ENCODE measurements at regions not wholly inside any gene's neighbourhood (a gene's known extent, or its start where the extent isn't known, plus 50 kb on each side); places are given as distances from the start of the nearest gene placed in this dataset.
"Not testable (repeated sequence)": the region's sequence is repeated elsewhere in the genome, so short reads cannot be mapped to it uniquely, and the experiment has no call there.

GRCh38 chr6:112934433-112935327 lies 587.5 kb downstream of the RFPL4B start:
- no peak for DNase-seq (ENCODE audit: low read depth)

GRCh38 chr6:112935402-112936078 lies 588.4 kb downstream of the RFPL4B start:
- no peak for DNase-seq (ENCODE audit: low read depth)

DNA sequence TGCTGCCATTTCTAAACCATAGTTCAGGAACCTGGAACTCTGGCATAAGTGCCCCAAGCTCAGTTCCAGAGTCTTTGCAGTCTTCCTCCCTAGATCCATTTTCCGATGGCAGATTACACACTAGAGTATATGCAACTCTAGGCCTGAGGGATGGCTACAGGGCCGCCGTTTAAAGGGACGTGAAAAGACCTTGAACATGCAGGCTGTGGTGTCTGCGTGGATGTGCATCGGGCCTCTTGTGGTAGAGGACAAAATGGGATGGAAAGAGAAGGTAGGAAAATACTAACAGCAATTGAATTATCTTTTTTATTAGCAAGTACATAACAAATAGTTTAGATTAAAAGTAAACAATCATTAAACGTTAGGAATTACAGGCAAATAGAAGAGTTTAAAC lies 588.9 kb downstream of the RFPL4B start:
- no peak for DNase-seq (ENCODE audit: low read depth)

GRCh38 chr6:112936504-112936903 lies 589.4 kb downstream of the RFPL4B start:
- DNase-seq (ENCODE audit: low read depth): peak; percentile 51

- not testable (repeated sequence) for DNase-seq (ENCODE audit: low read depth)
Observed at GRCh38 chr6:112937690-112938089, 590.6 kb downstream of the RFPL4B start.

- no peak for DNase-seq (ENCODE audit: low read depth)
Observed at GRCh38 chr6:112938650-112939049, 591.5 kb downstream of the RFPL4B start.

DNA sequence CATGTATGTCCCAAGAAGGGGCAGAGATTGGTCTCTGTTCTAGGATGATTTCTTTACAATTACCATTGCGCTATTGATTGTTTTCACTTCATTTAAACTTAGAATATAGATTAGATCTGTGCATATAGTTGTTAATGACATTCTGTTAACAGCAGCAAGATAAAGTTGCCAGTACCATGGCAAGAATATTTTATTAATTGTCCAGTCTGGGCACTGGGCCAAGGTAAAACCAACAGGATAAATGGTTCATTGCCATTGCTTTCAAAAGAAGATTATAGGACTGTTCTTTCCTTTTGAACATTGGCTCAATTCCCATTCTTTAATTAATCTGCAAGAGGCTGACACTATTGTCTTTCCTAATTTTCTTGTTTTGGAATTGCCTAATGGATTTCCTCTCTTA lies 592.4 kb downstream of the RFPL4B start:
- DNase-seq (ENCODE audit: low read depth): no peak

DNA sequence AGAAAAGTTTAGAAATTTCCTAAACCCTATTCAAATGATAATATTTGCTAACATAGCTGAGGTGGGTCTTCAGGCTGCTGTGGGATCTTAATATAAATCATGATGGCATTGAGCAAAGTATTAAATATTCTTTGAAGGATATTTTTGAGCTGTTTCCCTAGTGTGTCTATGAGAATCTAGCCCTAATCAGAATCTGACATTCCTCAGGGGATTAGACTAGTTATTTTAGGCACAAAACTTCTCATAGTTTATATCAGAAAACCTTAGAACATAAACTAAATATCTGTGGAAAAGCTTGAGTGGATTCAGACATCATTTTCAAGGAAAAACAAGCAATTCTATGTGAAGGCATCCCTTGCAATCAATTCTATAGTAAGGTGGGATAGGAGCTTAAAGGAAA lies 594.5 kb downstream of the RFPL4B start:
- no peak for DNase-seq (ENCODE audit: low read depth)

DNA sequence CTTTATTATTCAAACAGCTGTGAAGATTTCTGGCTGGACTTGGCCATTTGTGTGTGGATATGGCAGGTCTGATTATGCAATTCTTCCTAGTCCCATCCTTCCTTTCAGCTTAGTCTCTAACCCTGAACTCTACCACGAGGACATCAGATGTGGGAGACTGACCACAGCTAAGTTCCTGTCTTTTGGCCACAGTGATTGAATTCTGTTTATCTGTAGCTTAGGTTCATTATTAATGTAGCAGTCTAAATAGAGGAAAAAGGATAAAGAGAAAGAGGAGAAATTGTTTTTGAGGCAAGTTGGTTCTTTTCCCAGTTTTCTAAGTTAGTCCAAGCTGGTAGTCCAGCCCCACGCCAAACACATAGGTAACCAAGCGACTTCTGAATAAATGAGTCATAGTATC lies 598.9 kb downstream of the RFPL4B start:
- DNase-seq (ENCODE audit: low read depth): no peak

DNA sequence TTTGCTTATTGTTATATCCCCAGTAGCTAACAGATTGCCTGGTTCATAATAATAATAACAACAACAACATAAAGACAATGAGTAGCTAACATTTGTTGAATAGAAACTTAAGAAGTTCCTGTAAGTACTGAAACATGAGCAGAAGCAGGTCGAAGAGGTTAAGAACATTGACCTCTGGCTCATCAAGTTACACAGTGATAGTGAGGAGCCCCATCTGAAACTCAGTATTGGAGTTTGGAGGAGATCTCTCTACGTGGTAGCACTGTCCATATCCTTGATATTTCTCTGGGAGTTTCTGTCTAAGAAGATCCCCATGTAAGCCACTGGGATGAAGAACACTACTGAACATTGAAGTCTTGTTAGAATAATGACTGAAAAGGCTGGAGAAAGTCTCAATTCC lies 600.4 kb downstream of the RFPL4B start:
- DNase-seq (ENCODE audit: low read depth): no peak

DNA sequence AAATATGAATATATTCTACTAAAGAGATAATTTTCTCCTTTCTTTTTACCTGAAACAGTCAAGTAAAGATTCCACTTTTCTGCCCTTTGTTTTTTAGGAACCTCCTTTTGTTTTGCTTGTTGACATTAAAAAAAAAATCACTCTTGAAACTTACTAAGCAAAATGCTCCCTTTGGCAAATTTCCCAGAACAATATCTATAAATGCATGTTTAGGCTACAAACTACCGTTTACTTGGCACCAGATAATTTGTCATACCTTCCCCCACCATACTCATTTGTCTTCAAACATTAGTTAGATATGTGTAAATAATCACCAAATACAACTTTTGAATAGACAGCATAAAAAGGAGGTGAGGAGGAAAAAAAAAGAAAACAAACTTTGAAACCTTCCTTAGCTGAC lies 604.7 kb downstream of the RFPL4B start:
- DNase-seq (ENCODE audit: low read depth): no peak

- DNase-seq (ENCODE audit: low read depth): not testable (repeated sequence)
Observed at GRCh38 chr6:112955743-112956142, 608.6 kb downstream of the RFPL4B start.

- peak; percentile 88 for DNase-seq (ENCODE audit: low read depth)
Observed at GRCh38 chr6:112956696-112957535, 609.8 kb downstream of the RFPL4B start.

DNA sequence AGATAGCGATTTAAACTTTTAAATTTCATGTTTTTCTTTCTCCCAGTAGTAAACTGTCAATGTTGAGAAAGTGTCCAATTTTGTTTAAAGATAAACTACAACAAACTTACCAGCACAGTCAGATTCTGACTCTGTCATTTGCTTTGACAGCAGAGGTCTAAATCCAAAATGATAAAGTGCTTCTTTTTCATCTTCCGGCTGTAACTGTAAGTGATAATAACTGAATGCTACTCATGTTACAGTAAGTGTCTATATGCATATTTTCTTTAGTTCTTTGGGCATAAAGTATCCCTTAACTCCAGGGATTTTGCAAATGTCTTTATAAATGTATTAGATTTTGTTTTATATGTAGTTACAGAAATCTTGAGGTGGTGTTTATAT lies 610.4 kb downstream of the RFPL4B start:
- DNase-seq (ENCODE audit: low read depth): no peak

- not testable (repeated sequence) for DNase-seq (ENCODE audit: low read depth)
Observed at GRCh38 chr6:112960130-112960529, 613.0 kb downstream of the RFPL4B start.

DNA sequence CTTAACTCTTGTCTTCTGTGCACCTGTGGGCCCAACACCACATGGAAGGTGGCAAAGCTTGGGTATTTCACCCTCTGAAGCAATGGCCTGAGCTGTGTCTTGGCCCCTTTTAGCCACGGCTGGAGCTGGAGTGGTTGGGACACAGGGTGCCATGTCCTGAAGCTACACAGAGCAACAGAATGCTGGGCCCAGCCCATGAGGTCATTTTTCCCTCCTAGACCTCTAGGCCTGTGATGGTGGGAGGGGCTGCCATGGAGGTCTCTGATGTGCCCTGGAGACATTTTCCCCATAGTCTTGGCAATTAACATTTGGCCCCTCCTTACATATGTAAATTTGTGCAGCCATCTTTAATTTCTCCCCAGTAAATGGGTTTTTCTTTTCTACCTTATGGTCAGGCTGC lies 620.8 kb downstream of the RFPL4B start:
- DNase-seq (ENCODE audit: low read depth): no peak

- no peak for DNase-seq (ENCODE audit: low read depth)
Observed at GRCh38 chr6:112971651-112972050, 624.5 kb downstream of the RFPL4B start.

DNA sequence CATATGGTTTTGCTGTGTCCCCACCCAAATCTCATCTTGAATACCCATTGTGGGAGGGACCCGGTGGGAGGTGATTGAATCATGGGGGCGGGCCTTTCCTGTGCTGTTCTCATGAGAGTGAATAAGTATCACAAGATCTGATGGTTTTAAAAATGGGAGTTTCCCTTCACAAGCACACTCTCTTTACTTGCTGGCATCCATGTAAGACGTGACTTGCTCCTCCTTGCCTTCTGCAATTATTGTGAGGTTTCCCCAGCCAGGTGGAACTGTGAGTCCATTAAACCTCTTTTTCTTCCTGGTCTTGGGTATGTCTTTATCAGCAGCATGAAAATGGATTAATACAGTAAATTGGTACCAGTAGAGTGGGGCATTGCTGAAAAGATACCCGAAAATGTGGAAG lies 627.8 kb downstream of the RFPL4B start:
- not testable (repeated sequence) for DNase-seq (ENCODE audit: low read depth)

- not testable (repeated sequence) for DNase-seq (ENCODE audit: low read depth)
Observed at GRCh38 chr6:112976579-112976978, 629.4 kb downstream of the RFPL4B start.

DNA sequence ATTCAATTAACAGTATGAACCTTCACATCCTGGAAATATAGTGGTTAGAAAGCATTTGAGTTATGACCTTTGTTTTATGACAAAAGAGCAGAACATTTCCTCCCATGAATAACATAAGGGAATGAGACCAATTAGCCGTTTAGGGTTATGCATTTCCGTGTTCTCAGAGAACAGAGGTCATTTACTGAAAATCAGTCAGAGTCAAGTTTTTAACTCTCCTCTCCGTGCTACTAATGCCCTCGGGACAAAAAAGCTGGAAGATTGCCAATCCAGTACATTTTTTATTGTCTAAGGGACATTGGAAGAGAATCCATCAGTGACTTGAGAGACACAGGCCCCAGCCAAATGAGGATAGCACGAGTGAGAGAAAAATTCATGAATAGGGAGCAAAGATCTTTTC lies 632.7 kb downstream of the RFPL4B start:
- DNase-seq (ENCODE audit: low read depth): peak; percentile 63

- DNase-seq (ENCODE audit: low read depth): no peak
Observed at GRCh38 chr6:112980676-112981075, 633.5 kb downstream of the RFPL4B start.

DNA sequence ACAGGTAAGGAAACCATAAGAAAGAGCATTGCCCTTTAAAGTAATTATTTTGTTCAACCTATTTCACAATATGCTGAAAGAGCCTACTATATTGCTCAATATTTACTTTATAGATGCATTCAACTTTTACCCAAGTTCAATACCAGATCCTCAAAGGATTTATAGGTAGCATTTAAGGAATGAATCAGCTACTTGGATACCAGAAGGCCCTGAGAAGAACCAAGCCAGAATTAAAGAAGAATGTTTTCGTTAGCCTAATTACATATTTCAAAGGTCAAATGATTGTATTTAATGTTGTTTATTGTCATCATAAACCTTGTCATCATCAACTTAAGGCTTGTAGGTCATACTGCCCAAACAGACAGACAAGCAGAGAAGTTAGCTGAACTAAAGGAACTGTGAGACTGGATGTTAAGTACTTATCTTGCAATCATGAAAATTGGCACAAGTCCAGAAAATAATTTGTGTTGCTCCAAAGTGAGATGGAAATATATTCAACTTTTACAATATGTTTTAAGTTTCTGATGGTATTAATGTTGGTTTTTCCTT lies 636.7 kb downstream of the RFPL4B start:
- no peak for DNase-seq (ENCODE audit: low read depth)

Data from stromal cell of bone marrow (primary cell).